Jurkat, Clone E6-1 (cell line): ENCODE measurements at regions not wholly inside any gene's neighbourhood (a gene's known extent, or its start where the extent isn't known, plus 50 kb on each side); places are given as distances from the start of the nearest gene placed in this dataset.

Experiments
- DNase-seq: peaks from one replicate; pipeline ENCODE4 v3.0.0-alpha.2; 2011; ENCODE audit warnings: low read depth, low spot score
- H3K4me3 ChIP-seq: 2 replicates; pipeline ENCODE4 v1.5.1; 2011; ENCODE audit warnings: mild to moderate bottlenecking, low read length, control low read depth, moderate library complexity

DNA sequence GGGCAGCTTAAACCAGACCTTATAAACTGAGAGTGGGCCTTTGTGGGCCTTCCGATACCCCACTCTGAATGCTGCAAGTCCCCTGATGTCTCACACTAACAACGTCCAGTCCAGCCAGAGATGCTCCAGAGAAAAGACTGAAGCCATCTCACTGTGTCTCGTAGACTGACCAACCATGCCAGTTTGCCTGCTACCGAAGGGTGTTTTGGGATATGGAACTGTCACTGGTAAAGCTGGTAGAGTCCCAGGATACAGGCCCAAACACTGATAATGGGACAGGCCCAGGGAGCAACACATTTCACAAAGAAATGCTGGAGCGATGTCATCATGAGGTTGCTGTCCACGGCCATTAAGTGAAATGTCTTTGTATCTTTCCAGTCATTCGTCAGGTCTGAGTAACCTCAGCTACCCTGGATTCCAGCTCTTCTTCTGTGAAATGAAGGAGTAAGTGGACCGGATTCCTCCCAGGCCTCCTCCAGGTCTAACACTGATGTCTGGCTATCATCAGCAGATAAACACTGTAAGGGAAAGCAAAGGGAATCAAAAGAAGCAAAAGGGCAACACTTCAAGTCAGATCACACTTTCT is 81.6 kb downstream of the SLC5A7 start:
- no peak for DNase-seq
- H3K4me3 ChIP-seq, result no peak overlapping the region

DNA sequence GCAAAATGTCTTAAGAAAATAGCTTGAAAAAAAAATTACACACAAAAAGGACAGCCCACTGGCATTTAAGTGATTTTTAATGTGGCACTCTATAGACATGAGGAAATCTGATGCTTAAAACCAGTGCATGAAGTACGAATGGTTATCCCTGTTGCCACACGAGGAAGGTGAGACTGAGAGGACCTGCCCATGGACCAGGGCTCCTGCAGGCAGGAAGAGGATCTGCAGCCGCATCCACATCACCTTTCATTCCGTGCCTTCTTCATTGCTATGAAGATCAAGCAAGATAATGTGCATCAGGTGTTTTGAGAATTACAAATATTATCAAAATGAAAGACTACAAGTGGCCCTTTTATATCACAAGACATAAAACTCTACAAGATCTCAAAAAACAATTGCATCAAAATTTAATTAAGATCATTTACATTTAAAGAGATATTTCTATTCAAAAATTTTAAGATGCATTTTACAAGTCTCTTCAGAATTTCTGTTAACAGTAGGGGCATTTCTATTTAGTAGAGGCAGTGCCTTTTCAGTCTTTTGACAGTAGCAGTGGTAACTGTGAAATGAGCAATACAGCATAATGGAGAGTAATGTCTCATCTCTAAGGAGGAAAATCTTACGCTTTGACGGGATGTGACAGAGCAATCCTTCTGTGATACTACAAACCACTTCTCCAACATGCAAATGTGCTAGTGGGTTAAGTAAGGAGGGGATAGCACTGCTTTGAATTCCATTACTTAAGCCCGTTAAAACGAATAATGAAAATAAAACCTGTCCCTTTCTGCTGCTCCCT is 83.4 kb downstream of the SLC5A7 start:
- peak; percentile 5 for DNase-seq
- no peak overlapping the region for H3K4me3 ChIP-seq

DNA sequence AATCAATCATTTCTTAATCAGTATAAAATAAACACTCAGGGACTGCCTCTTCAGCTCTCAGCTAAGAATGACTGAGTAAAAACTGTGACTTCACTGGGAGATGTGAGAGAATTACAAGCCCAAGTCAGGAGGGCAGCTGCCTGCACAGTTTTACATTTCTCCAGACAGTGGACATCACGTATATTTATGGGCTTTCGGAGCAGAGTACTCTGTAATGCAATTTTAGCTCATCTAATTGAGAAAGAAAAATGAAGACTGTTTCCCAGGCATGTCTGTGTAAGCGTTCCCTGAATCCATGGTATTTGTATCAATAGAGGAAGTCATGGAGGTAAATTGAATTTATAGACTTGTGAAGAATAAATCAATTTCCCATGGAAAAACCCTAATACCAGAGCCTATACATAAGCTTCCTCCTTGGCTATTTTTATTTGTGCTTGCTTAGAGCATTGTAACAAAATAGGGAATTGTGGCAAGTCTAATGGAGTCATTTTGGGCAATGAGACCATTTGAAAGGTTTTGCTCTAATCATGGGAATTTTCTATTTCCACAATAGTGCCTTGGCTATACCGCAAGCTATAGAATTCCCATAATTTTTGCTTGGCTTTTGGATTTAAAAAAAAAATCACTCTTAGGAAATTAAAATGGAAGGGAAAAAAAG is 87.2 kb downstream of the SLC5A7 start:
- H3K4me3 ChIP-seq, result no peak overlapping the region
- no peak for DNase-seq

DNA sequence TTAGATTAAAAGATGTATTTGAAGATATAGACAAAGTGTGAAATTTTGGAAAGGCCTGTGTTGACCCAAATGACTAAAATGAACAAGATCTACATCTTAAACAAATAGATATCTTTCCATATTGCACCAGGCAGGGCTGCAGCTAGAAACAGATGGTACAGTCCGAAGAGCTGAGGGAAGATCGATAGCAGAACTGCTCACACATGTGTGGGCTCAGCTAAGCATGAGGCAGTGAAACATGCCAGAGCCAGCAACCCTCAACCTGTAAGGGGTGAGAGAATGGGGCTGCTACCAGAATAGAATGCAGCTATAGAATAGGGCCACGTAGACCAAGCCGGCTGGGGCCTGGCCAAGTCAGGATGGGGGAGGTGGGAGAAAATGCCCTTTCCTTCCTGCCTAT is 87.8 kb downstream of the SLC5A7 start:
- H3K4me3 ChIP-seq, result no peak overlapping the region
- DNase-seq, result no peak

DNA sequence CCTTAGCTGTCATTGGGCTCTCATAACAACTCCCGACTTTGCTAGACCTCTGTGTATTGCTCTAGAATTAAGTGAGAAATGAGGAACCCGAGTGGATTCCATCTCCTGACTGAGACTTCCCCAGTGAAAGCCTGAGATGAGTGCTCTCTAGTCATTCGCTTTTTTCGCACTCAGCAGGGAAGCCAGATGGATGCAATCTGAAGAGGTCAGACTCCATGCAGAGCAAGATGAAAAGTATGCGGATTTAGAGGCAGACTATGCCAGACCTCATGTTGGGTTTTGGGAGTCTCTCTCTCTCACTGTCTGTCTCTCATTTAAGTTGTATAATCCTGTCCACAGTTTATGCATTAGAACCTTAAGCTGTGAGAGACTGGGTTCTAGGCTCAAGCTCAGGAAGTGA is 88.6 kb downstream of the SLC5A7 start:
- no peak overlapping the region for H3K4me3 ChIP-seq
- no peak for DNase-seq

DNA sequence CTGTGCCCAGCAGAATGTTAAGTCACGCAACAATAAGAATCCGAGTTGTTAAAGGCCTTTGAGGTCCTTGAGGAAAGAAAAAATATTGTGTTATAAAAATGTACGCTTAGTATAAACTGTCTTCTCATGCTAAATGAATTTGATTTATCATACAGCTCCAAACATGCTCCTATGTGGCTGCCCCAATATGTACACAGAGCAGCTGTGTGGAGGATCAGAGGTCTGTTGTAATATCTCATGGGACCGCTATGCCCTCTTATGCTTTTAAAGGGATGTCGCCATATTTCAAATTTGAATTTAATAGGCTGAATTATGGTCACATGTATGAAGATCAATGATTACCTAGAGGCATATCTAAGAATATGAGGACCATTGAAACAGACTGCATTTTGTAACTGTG is 90.2 kb downstream of the SLC5A7 start:
- no peak overlapping the region for H3K4me3 ChIP-seq
- DNase-seq, result no peak

DNA sequence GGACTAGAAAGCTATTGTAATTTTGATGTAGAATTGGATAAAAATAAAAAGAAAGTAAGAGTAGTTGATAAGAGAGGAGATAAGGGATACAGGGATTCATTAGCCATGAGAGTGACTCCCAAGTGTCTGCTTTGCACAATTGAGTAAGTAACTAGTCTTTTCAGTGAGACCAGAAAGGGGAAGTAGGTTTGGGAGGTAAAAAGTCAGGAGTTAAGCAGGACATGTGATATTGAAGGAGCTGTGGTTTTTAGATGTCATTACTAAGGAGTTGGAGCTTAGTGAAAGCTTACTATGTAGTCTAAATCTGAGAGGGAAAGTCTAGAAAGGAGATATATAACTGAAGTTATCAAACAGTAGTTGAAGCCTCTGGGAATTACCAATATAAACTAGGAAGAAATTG is 93.4 kb downstream of the SLC5A7 start:
- no peak for DNase-seq
- no peak overlapping the region for H3K4me3 ChIP-seq

DNA sequence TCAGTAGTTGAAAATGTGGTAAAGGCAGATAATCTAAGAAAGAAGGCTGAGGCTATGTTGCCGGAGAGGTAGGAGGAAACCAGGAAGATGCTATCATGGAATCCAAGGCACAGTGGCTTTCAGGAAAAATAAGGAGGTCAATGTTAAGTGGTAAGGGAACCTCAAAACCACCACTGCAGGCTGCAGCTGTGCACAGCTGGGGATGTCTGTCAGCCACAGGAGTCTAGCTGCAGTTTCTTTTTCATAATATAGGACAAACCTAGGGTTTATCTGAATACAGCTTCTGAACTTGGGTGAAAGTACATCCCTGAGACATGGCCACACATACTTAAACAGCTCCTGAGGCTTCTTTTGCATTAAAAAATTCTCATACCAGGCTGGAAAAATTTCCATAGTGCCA is 93.9 kb downstream of the SLC5A7 start:
- peak; percentile 62 for DNase-seq
- H3K4me3 ChIP-seq, result no peak overlapping the region

DNA sequence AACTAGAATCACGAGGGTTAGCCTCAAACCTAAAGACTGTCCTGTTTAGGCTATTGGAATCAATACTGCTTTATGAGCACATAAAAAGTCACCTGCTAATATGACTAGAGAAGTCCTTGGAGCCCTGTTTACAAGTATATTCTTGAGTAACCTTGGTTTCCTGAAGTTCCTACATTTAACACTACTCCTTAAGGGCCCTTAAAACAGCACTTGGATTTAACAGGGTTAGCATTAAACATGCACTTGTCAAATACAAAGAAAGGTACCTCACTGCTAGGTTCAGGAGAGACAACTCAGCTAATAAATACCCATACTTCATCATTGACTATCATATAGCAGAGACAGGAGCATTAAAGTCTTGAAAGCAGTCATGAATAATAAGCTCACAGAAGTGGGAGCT is 96.7 kb downstream of the SLC5A7 start:
- no peak overlapping the region for H3K4me3 ChIP-seq
- DNase-seq, result no peak

DNA sequence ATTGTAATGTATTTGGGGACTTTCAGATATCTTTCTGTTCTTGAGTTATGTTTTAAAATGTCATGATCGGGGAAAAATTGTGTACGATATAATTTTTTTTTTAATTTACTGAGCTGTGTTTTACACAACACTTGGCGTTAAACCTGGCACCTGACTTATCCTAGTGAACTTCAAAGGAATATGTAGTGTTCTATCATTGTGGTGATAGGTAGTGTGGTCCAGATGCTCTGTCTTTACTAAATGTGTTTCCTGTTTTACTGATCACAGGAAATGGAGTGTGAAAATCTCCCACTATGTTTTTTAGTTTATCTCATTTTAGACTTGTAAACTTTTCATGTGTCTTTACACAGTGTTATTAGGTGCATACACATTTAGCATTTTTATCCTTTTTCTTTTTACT is 98.0 kb downstream of the SLC5A7 start:
- H3K4me3 ChIP-seq, result no peak overlapping the region
- peak; percentile 93 for DNase-seq

DNA sequence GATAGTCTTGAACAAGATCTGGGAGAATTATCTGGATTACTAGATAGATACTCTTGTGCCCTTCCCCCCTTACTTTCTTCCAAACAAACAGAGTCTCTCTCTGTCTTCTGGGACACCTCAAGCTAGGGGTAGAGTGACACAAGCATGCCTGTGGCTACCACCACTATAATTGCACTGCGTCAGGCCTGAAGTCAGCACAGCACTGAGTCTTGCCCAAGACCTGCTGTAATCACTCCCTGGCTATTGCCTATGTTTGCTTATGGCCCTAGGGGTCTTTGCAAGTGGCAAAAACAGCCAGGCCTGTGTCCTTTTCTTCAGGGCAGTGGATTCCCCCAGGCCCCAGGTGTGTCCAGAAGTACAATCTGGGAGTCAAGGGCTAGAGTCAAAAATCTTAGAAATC is 106.6 kb downstream of the SLC5A7 start:
- no peak overlapping the region for H3K4me3 ChIP-seq
- no peak for DNase-seq

DNA sequence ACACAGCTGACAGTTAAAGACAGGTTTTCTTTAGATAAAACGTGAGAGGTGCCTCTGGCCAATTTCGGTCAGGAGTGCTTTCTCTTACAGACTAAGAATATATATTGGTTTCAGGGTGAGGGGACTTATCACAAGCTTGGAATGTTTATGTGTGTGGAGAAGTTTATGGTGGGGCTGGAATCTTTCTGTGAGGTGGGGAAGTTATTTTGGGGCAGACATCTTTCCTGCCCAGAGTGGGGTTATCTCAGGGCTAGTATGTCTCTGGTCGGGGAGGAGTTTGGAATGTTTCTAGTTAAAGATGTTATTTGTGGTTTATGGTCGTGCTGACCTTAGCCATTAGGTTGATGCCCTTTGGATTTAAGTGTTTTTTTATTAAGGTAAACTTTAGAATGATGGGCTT is 115.2 kb downstream of the SLC5A7 start:
- no peak overlapping the region for H3K4me3 ChIP-seq
- DNase-seq, result no peak

DNA sequence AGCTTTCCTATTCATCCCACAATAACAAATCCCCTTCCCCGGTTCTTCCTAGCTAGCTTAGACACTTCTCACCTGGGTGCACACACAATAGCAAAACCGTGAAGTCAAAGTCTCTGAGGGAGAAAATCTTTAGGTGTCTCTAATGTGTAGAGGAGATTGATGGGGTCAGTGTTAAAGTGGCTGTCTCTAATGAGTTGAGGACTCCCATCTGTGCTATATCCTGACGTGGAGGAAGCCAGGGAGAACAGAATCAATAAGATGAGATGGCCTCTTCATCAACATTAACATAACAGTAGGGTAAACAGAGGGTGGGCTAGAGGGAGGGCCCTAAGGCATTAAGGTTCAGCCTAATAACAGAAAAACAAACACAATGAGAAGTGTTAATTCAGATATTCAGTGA is 120.4 kb downstream of the SLC5A7 start:
- no peak for DNase-seq
- H3K4me3 ChIP-seq, result no peak overlapping the region

DNA sequence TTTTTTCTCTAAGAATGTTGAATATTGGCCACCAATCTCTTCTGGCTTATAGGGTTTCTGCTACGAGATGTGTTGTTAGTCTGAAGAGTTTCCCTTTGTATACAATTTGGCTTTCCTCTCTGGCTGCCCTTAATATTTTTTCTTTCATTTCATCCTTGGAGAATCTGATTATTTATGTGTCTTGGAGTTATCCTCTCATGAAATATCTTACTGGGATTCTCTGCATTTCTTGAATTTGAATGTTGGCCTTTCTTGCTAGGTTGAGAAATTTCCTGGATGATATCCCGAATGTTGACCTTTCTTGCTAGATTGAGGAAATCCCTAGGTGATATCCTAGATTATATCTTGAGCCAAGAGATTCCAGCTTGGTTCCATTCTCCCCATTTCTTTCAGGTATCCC is 125.6 kb downstream of the SLC5A7 start:
- no peak overlapping the region for H3K4me3 ChIP-seq
- DNase-seq, result no peak

DNA sequence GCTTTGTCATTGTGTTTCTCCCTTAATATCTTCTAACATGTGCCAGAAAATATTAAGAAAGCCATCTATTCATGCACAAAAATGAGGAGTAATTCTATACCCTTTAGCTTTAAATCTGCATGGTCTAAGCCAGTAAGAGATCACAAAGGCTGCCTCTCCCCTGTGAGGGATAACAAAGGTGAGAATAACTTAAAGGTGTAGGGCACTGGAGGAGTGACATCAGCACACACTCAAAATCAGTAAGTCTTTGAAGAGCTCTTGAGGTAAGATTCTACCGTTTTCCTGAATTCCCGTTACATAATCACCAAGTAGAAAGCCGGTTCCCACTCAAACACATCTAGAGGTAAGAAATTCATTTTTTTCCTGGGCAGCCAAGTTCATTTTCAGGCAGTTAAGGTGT is 123.9 kb upstream of the SULT1C3 start:
- no peak overlapping the region for H3K4me3 ChIP-seq
- no peak for DNase-seq

DNA sequence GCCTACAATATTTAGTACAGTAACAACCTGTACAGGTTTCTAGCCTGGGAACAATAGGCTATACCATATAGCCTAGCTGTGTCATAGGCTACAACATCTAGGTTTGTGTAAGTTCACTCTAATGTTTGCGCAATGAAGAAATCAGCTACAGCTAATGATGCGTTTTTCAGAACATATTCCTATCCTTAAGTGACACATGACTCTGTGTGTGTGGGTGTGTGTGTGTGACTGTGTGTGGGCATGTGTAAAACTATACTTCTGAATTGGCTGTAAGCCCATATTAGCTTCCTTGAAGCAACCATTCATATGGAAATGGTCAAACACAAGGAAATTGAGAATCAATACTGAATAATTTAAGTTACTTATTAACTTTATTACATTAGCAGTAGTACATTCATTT is 120.8 kb upstream of the SULT1C3 start:
- no peak for DNase-seq
- no peak overlapping the region for H3K4me3 ChIP-seq

DNA sequence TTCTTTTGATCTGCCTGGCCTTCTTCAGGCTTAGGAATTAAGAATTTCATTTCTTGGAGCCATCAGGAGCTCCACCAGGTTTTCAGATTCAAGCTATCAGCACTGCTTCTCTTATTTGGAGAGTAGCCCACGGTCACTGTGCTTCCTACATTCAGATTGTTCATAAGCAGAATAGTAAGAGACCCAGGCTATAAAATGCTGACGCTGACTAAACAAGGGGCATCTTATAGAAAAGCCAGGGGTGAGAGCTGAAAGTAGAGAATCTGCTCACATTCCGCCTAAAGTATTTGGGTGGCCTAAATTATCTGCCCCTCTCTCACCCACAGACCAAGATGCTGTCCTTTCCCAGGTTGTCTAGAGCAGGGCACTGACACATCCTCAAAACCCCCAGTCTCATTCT is 120.3 kb upstream of the SULT1C3 start:
- H3K4me3 ChIP-seq, result no peak overlapping the region
- DNase-seq, result no peak

DNA sequence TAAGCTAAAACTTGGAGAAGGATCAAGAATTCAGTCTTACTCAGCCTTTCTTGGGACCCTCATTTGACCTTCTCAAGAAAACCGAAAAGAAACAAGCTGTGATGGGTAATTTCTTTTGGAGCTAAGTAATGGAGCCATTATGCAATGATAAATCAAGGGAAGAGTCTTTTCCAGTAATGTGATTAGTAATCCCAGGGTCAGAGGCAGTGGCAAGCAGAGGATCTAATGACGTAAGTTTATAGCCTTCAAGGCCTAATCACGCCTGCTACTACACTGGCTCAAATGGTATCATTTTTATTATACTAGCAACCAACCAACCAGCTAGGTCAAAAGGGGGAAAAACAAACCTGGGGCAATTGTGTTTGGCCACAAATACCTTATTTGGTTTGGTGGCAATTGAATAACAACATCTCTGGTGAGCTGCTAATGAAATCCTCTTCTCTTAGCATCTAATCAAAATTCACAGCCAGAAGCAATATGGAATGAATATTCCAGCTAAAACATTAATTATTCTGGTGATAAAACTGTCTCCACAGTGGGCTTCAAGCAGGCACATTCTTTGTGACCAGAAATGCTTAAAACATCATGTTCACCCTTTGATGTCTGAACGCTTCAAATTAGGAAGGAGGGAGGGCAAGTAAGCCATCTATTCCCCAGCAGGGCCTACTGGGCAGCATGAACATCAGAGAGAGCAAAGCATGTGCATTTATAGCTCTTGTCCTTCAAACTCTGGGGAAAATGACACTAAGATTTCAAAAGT is 114.9 kb upstream of the SULT1C3 start:
- DNase-seq, result no peak

DNA sequence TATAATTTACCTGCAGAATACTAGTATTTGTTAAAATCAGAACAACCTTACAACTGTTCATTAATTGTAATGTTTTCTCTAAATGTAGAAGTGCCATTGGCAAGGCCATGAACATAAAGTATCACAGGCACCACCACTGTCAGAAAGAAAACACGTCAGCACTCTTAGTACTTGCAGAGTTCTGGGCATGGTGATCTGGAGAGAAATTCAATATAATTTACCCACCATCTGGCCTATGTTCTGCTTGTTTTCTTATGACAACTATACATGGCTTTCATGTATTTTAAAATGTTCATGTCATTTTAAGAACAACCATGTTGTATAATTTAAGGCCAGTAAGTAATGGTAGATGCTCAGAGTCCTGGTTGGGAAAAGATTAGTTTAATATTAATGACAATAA is 114.2 kb upstream of the SULT1C3 start:
- no peak overlapping the region for H3K4me3 ChIP-seq
- no peak for DNase-seq

More for the DNA sequence above, 114.9 kb upstream of the SULT1C3 start:
- H3K4me3 ChIP-seq, result no peak overlapping the region

DNA sequence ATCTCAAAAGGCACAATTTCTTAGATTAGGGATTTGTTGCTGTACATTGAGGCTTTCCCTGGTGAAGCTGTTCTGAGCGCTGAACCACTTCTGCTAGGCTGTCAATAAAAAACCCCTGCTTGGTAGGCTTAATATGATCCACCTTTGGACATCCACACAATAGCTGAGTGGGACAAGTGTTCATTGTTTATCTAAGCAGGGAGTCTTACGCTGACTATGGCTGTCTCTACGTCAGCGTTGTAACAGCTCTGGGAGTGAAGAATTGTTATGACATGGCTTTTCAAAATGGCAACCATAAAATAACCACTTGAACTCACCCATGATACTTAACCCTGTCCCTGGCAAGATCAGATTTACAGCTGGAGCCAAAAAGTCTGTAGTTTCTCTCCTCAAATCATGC is 111.5 kb upstream of the SULT1C3 start:
- DNase-seq, result no peak
- H3K4me3 ChIP-seq, result no peak overlapping the region
